GM13976 (cell line): ENCODE measurements at regions not wholly inside any gene's neighbourhood (a gene's known extent, or its start where the extent isn't known, plus 50 kb on each side); places are given as distances from the start of the nearest gene placed in this dataset.

Experiments
- DNase-seq: peaks from one replicate; pipeline ENCODE4 v3.0.0; 2012; ENCODE audit warnings: low spot score
- in situ Hi-C: fragments of 300-500 bp; cut with MboI; formaldehyde crosslinking; loops from one replicate; pipeline ENCODE4 v1.12.0; 2022; ENCODE audit warnings: low sequenced_read_pairs, mixed read lengths, inconsistent platforms; ENCODE audit not compliant: unreplicated experiment
- TF ChIP-seq, protein P1 (sequence below): IDR thresholded peaks from 2 replicates; pipeline ENCODE4 v1.5.1; 2012; ENCODE audit warnings: borderline replicate concordance, mild to moderate bottlenecking; ENCODE audit not compliant: insufficient read depth; ENCODE audit errors: extremely low read depth, missing control alignments, control extremely low read depth

DNA sequence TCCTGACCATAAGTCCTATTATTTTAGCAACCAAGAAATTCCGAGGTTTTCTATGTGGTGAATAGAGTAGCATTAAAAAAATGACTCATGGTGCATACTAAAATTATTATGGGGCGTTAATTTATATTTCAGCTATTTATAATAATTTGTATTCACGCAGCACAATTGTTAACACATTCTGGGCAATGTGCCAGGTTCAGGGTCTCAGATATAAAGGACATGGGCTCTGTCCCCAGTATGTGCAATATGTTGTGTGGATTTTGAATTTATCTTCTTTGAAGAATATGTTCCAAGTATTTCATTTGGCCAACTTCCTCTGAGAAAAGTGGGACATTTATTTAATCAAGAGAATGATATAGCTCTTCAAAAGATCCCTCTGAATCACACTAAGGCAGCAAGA, 1434.7 kb upstream of the PRR20A start:
- in situ Hi-C loops: no loop called here
- TF ChIP-seq, protein P1, sequence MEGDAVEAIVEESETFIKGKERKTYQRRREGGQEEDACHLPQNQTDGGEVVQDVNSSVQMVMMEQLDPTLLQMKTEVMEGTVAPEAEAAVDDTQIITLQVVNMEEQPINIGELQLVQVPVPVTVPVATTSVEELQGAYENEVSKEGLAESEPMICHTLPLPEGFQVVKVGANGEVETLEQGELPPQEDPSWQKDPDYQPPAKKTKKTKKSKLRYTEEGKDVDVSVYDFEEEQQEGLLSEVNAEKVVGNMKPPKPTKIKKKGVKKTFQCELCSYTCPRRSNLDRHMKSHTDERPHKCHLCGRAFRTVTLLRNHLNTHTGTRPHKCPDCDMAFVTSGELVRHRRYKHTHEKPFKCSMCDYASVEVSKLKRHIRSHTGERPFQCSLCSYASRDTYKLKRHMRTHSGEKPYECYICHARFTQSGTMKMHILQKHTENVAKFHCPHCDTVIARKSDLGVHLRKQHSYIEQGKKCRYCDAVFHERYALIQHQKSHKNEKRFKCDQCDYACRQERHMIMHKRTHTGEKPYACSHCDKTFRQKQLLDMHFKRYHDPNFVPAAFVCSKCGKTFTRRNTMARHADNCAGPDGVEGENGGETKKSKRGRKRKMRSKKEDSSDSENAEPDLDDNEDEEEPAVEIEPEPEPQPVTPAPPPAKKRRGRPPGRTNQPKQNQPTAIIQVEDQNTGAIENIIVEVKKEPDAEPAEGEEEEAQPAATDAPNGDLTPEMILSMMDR: no peak
- no peak for DNase-seq

DNA sequence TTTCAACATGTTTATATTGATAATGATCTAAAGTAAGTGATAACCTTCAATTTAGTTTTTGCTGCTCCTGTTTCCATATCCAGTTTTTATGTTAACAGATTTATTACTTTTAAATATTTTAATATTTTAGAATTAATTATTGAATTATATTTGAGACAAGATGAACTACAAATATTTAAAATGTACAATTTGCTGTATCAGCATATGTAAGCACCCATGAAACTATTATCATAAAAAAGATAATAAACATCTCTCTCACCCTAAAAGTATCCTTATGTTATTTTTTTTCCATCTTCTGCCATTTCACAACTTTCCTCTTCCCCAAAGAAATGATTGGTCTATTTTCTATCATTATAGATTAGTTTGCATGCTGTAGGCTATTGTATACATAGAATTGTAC, 1426.6 kb upstream of the PRR20A start:
- TF ChIP-seq, protein P1: no peak
- no peak for DNase-seq
- in situ Hi-C loops: no loop called here

DNA sequence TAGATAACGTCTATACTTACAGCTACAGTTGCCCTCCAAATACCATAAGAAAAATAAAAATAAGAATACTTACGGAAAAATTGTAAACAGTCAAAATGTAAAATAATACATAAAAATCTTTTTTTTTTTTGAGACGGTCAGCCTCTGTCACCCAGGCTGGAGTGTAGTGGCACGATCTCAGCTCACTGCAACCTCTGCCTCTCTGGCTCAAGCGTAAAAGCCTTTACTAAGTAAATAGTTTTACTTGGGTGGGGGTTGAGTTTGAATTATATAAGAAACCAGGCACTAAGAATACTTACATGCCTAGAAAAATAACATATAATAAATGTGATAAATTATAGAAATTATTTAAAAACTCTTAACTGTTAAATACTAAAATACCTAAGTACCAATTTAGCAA, 1413.0 kb upstream of the PRR20A start:
- DNase-seq: no peak
- in situ Hi-C loops: no loop called here
- TF ChIP-seq, protein P1: no peak

DNA sequence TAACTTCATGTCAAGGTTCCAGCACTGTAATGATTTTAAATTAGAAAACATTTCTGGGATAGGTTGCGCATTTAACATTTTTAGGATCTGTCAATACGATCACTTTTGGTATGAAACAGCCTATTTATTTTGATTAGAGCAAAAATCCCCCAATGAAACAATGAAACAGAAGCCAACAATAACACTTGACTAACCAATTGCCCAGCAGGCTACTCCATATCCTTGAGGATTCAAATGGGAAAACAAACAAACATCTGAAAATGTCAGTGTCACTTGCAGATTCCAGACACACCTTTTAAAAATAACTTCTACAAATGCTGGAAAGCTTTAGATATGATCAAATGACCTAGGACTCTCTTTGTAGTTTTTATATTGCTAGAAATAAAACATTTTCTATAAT, 1412.5 kb upstream of the PRR20A start:
- in situ Hi-C loops: no loop called here
- no peak for DNase-seq
- TF ChIP-seq, protein P1: no peak

DNA sequence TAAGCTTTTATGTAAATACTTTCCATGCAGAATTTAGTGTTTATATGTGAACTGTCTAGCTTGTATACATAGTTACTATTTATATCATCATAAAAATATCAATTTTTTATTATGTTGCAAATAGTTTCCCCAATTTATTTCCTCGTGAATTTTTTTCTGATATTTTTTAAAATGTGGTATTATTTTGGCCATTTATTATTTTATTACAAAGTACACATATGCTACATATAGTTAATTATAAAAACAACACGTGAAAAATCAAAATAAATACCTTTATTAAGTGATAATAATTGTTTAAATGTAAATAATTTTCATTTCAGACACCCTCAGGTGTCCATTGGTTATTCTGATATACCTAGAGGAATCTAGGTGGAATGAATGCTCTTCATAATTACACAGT, 1394.9 kb upstream of the PRR20A start:
- in situ Hi-C loops: no loop called here
- no peak for DNase-seq
- TF ChIP-seq, protein P1: no peak

DNA sequence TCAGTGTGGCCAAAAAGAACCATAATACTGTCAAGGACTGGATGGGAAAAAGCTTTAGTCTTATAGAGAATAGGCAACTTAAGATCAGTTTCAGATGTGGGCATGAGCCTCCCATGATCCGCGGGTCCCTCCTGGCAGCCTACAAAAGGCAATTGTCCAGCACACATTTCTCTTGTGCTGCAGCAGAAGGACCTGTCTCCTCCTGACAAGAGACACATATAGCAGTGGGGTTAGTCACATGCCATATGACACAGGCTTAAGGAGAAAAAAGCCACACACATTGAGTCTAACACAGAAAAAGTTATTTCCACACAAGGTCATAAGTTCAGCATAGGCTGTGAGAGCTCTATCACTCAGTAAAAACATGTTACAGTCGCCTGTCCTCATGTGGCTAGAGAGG, 1378.7 kb upstream of the PRR20A start:
- TF ChIP-seq, protein P1: no peak
- in situ Hi-C loops: no loop called here
- DNase-seq: no peak

DNA sequence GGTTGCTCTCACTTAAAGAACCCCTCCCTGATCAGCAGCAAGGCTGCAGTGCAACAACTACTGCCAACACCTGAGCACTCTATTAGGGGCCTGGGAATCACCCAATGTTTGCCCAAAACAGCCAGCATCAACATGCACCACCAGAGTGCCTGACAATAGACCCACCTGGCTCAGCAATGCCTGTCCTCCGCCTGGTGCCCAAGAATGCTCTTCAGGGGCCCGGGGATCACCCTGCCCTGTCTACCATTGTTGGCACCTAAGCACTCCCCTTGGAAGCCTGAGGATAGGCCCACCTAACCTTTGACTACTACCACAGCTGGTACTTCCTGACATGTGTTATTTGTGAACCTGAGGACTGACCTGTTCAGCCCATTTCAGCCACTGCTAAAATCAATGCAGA, 1363.1 kb upstream of the PRR20A start:
- in situ Hi-C loops: no loop called here
- DNase-seq: no peak
- TF ChIP-seq, protein P1: no peak
